Right lobe of liver (tissue), 4 donors: ENCODE measurements at regions not wholly inside any gene's neighbourhood (a gene's known extent, or its start where the extent isn't known, plus 50 kb on each side); places are given as distances from the start of the nearest gene placed in this dataset.

Source experiments
- POLR2A ChIP-seq: fragments of 450-650 bp; IDR thresholded peaks from one replicate; pipeline ENCODE4 v1.6.1; 2017; ENCODE audit warnings: antibody characterized with exemption, mild to moderate bottlenecking
- TF ChIP-seq, protein P1 (sequence below), 4 donors: fragments of 200-600 bp in 3 of 4; fragments of 450-650 bp in 1 of 4; IDR thresholded peaks; one replicate each; pipeline versions ENCODE4 v1.5.1 to v1.8.0; 2016 to 2022; ENCODE audit warnings: antibody characterized with exemption in 4 of 4, mild to moderate bottlenecking in 2 of 4
- donor health status: DM: no; HTN: no; CAD: no.
- donor health status: DM: no; HTN: no; CAD: no.
- donor health status: DM: no; HTN: yes; CAD: no.

DNA sequence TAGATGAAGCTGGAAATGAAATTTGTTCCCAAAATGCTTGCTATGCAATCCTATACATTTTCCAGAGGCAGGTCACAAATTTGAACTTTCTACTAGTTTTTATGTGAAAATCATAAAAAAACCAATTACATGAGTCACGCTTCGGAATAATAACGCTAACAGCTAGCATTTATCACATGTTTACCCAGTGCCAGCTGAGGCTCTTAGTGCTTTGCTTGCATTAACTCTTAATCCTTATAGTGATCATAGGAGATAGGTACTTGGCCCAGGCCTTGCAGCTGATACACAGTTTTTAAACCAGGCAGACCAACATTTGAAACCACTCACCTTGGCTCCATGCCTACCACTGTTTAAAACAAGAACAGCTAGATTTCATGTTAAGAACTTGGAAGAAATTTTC, 131.8 kb upstream of the RAG2 start:
- TF ChIP-seq, protein P1, sequence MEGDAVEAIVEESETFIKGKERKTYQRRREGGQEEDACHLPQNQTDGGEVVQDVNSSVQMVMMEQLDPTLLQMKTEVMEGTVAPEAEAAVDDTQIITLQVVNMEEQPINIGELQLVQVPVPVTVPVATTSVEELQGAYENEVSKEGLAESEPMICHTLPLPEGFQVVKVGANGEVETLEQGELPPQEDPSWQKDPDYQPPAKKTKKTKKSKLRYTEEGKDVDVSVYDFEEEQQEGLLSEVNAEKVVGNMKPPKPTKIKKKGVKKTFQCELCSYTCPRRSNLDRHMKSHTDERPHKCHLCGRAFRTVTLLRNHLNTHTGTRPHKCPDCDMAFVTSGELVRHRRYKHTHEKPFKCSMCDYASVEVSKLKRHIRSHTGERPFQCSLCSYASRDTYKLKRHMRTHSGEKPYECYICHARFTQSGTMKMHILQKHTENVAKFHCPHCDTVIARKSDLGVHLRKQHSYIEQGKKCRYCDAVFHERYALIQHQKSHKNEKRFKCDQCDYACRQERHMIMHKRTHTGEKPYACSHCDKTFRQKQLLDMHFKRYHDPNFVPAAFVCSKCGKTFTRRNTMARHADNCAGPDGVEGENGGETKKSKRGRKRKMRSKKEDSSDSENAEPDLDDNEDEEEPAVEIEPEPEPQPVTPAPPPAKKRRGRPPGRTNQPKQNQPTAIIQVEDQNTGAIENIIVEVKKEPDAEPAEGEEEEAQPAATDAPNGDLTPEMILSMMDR (IDR thresholded peaks at IDR 0.05), result no peak
- no peak for TF ChIP-seq POLR2A
